ENCODE measurements at regions not wholly inside any gene's neighbourhood (a gene's known extent, or its start where the extent isn't known, plus 50 kb on each side); places are given as distances from the start of the nearest gene placed in this dataset.

GRCh38 chr2:168378960-168379669, 77.0 kb upstream of the CERS6 start:
- no peaks in the 10 kb centered on the region for H3K27me3 ChIP-seq (ENCODE audit: control insufficient read depth, insufficient read depth, low read length)
- H3K4me3 ChIP-seq (ENCODE audit: low read length in 3 of 3): no peak overlapping the region
- H3K9ac ChIP-seq (ENCODE audit: low read length in 3 of 3): no peak overlapping the region
- H3K4me1 ChIP-seq (ENCODE audit: control insufficient read depth in 2 of 3, insufficient read depth in 2 of 3, low read depth in 1 of 3, low read length in 3 of 3): no peaks in the 10 kb centered on the region
- no peak for TF ChIP-seq CTCF (IDR thresholded peaks at IDR 0.05; ENCODE audit: borderline replicate concordance, extremely low read depth, insufficient read depth)
- H3K27ac ChIP-seq (ENCODE audit: low read depth in 2 of 2, low read length in 2 of 2): no peak overlapping the region
- no peaks in the 10 kb centered on the region for H3K36me3 ChIP-seq (ENCODE audit: control insufficient read depth in 2 of 3, insufficient read depth in 3 of 3, low read length in 3 of 3)
- H3K9me3 ChIP-seq (ENCODE audit: control insufficient read depth in 2 of 3, insufficient read depth in 1 of 3, low read length in 3 of 3): peaks cover 0 to 2% (median 0%) of the 10 kb centered on the region in 3 donors
- FAIRE-seq (no peak), DNase-seq (no peak)
- intact Hi-C loops (cut with DNase I): no loop called here

GRCh38 chr2:168380500-168380899, 75.6 kb upstream of the CERS6 start:
- no peaks in the 10 kb centered on the region for H3K4me1 ChIP-seq (ENCODE audit: control insufficient read depth in 2 of 3, insufficient read depth in 2 of 3, low read depth in 1 of 3, low read length in 3 of 3)
- no peak overlapping the region for H3K9ac ChIP-seq (ENCODE audit: low read length in 3 of 3)
- H3K27ac ChIP-seq (ENCODE audit: low read depth in 2 of 2, low read length in 2 of 2): no peak overlapping the region
- no peak for TF ChIP-seq CTCF (IDR thresholded peaks at IDR 0.05; ENCODE audit: borderline replicate concordance, extremely low read depth, insufficient read depth)
- intact Hi-C loops (cut with DNase I): no loop called here
- H3K4me3 ChIP-seq (ENCODE audit: low read length in 3 of 3): no peak overlapping the region
- DNase-seq: no peak
- H3K27me3 ChIP-seq (ENCODE audit: control insufficient read depth, insufficient read depth, low read length): no peaks in the 10 kb centered on the region
- no peaks in the 10 kb centered on the region for H3K36me3 ChIP-seq (ENCODE audit: control insufficient read depth in 2 of 3, insufficient read depth in 3 of 3, low read length in 3 of 3)
- no peak for FAIRE-seq
- peaks cover 0 to 2% (median 0%) of the 10 kb centered on the region in 3 donors for H3K9me3 ChIP-seq (ENCODE audit: control insufficient read depth in 2 of 3, insufficient read depth in 1 of 3, low read length in 3 of 3)

GRCh38 chr2:168392024-168392423, 64.0 kb upstream of the CERS6 start:
- Histone ChIP-seq H3K9ac (ENCODE audit: low read length in 3 of 3) (no peak overlapping the region), H3K27me3 (ENCODE audit: control insufficient read depth, insufficient read depth, low read length) (no peaks in the 10 kb centered on the region), H3K27ac (ENCODE audit: low read depth in 2 of 2, low read length in 2 of 2) (no peak overlapping the region), H3K4me1 (ENCODE audit: control insufficient read depth in 2 of 3, insufficient read depth in 2 of 3, low read depth in 1 of 3, low read length in 3 of 3) (no peaks in the 10 kb centered on the region), H3K9me3 (ENCODE audit: control insufficient read depth in 2 of 3, insufficient read depth in 1 of 3, low read length in 3 of 3) (peaks cover 0 to 2% (median 0%) of the 10 kb centered on the region in 3 donors), H3K4me3 (ENCODE audit: low read length in 3 of 3) (no peak overlapping the region), H3K36me3 (ENCODE audit: control insufficient read depth in 2 of 3, insufficient read depth in 3 of 3, low read length in 3 of 3) (no peaks in the 10 kb centered on the region)
- no peak for FAIRE-seq
- intact Hi-C loops (cut with DNase I): no loop called here
- no peak for DNase-seq
- no peak for TF ChIP-seq CTCF (IDR thresholded peaks at IDR 0.05; ENCODE audit: borderline replicate concordance, extremely low read depth, insufficient read depth)

- H3K9me3 ChIP-seq (ENCODE audit: control insufficient read depth in 2 of 3, insufficient read depth in 1 of 3, low read length in 3 of 3): peaks cover 0 to 2% (median 0%) of the 10 kb centered on the region in 3 donors
- no peak for DNase-seq
- FAIRE-seq: no peak
- no peak for TF ChIP-seq CTCF (IDR thresholded peaks at IDR 0.05; ENCODE audit: borderline replicate concordance, extremely low read depth, insufficient read depth)
- no peak overlapping the region for H3K4me3 ChIP-seq (ENCODE audit: low read length in 3 of 3)
- no peak overlapping the region for H3K27ac ChIP-seq (ENCODE audit: low read depth in 2 of 2, low read length in 2 of 2)
- no peak overlapping the region for H3K9ac ChIP-seq (ENCODE audit: low read length in 3 of 3)
- H3K36me3 ChIP-seq (ENCODE audit: control insufficient read depth in 2 of 3, insufficient read depth in 3 of 3, low read length in 3 of 3): no peaks in the 10 kb centered on the region
- H3K4me1 ChIP-seq (ENCODE audit: control insufficient read depth in 2 of 3, insufficient read depth in 2 of 3, low read depth in 1 of 3, low read length in 3 of 3): no peaks in the 10 kb centered on the region
- intact Hi-C loops (cut with DNase I): no loop called here
- H3K27me3 ChIP-seq (ENCODE audit: control insufficient read depth, insufficient read depth, low read length): no peaks in the 10 kb centered on the region
Measured at GRCh38 chr2:168392797-168393196, 63.3 kb upstream of the CERS6 start.
